OCI-LY7 (cell line): ENCODE measurements at regions not wholly inside any gene's neighbourhood (a gene's known extent, or its start where the extent isn't known, plus 50 kb on each side); places are given as distances from the start of the nearest gene placed in this dataset.
"Not testable (repeated sequence)": the region's sequence is repeated elsewhere in the genome, so short reads cannot be mapped to it uniquely, and the experiment has no call there.

Experiments
- CTCF ChIP-seq: fragments of 200-600 bp; sonication (generic); conservative IDR thresholded peaks from 2 replicates; pipeline ENCODE4 v1.5.1; 2014; ENCODE audit warnings: mild to moderate bottlenecking, antibody characterized with exemption, low read length, moderate library complexity, mixed read lengths
- EZH2phosphoT487 ChIP-seq: fragments of 200-600 bp; sonication (generic); IDR thresholded peaks from 2 replicates; pipeline ENCODE4 v1.6.1; 2018; ENCODE audit warnings: low read depth, borderline replicate concordance, mild to moderate bottlenecking, mixed run types, antibody characterized with exemption, low read length, moderate library complexity, mixed read lengths

GRCh38 chr5:34223158-34223557 is 180.1 kb upstream of the C1QTNF3 start:
- TF ChIP-seq CTCF, EZH2phosphoT487: not testable (repeated sequence)
